Activated naive CD4-positive, alpha-beta T cell (primary cell): ENCODE measurements at regions not wholly inside any gene's neighbourhood (a gene's known extent, or its start where the extent isn't known, plus 50 kb on each side); places are given as distances from the start of the nearest gene placed in this dataset.
"Not testable (repeated sequence)": the region's sequence is repeated elsewhere in the genome, so short reads cannot be mapped to it uniquely, and the experiment has no call there.

Source experiments
- DNase-seq, 4 experiments: peaks; one replicate each; lab custom pipeline; 2025; lab: John Stamatoyannopoulos, UW

DNA sequence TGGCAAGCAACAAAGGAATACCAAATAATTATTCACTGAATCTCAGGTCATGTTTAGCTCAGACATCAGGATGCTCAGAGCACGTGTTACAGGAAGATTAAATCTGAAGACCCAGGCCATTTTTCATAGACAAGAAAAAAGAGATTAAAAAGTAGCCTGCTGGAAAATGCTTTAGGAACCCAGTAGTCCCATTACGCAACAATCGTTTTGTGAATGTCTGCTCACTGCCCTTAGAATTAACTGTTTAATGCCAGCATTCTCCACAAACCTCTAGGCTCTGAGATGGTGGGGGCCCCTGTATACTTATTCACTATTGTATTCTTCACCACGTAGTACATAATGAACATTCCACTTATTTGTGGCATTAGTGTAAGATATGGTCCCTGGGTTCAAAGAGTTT, 154.6 kb upstream of the NYAP2 start:
- DNase-seq: no peak

GRCh38 chr2:225236769-225237323, 162.7 kb upstream of the NYAP2 start:
- DNase-seq: no peak

GRCh38 chr2:225233234-225233633, 166.3 kb upstream of the NYAP2 start:
- no peak for DNase-seq

DNA sequence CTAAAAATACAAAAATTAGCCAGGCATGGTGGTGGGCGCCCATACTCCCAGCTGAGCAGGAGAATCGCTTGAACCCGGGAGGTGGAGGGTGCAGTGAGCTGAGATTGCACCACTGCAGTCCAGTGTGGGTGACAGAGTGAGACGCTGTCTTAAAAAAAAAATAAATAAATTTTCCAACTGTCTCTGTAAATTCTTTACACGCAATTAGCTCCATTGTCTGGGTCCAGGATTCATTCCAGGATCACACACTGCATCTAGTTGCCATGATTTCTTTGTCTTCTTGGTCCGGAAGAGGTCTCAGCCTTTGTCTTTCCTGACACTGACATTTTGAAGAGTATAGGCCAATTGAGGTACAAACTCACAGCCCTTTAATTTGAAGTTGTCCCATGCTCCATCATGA, 167.6 kb upstream of the NYAP2 start:
- no peak for DNase-seq

- not testable (repeated sequence) for DNase-seq
Measured at GRCh38 chr2:225229346-225229745, 170.2 kb upstream of the NYAP2 start.

DNA sequence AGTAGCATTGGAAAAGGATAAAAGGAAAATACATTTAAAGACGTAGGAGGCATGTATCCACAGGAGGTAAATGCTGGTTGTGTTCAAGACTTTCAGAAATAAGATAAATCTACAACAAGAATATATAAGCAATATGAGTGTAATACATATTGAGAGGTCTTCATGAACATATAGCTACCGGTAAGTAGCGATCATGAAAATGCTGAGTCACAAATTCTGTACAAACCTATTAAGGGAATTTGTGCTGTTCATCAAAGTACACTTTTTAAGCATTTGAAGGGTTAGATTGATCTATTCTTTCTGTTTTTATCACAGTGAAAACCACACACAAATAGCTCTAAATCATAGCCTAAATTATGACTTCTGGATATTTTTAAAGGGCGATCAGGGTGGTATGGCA, 173.1 kb upstream of the NYAP2 start:
- DNase-seq: no peak

DNA sequence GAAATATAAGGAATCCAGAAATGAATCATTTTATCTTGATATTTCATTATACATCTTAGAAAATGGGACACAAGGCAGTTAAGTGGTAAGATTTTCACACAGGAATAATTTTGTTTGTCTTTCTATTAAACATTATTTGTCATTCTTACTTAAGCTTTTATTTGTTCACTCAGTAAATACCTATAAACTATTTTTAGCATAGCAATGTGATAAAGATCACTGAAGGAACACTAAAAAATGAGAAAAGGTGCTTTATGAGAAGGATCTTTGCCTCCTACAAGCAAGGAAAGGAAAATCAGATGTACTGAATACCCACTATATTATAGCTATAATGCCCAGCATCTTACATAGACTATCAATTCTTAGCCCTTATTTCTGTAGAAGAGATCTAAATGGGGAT, 176.2 kb upstream of the NYAP2 start:
- no peak for DNase-seq

DNA sequence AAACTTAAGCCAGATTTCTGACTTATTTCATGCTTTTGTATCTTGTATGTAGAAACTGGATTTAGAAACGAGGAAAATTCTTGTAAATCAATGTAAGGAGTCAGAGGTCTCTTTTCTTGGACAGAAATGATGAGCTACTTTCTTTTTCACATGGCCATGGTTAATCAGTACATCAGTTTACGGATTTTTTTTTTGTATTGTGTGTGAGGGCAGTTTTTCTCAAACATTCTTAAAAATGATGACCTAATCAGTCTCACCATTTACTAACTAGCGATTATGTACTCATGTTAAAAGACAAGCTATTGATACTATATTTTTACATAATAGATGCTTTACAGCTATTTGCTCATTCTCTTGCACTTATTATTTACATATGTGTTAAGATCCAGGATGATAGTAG, 165.2 kb upstream of the DOCK10 start:
- DNase-seq: no peak

DNA sequence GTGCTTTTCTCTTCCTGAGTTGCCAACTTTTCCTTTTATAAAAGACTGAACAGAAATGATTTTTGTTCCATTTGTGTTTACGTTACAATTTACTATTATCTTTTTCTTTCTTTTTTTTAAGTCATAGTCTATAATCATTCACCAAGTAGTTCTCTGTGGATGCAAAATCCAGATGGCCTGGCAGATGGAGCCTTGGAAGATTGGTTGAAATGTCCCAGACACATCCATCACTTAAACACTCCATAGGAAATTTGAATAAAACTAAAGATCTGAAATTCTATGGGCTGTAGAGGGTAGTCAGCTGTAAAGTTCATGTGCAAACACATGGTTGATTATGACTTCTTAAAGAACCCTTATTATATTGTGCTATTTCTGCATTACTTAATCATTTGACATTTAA, 164.8 kb upstream of the DOCK10 start:
- no peak for DNase-seq

DNA sequence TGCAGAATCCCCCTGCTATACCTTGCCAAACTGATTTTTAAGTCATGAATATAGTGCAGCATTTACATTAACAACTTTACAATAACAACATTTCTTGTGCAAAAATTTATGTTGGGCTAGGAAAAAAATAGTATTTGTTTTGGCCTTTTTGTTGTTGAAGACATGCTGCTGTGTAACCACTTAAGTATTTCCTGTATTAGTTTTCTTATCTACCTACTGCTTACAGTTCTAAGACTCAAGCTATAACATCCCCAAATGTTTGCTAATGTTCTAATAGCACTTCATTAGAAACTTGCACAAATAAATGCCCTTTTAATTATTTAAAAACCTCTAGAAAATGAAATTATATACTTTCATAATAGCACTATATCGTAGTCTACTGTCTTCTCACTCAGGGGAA, 154.3 kb upstream of the DOCK10 start:
- no peak for DNase-seq

GRCh38 chr2:225192869-225193268, 150.6 kb upstream of the DOCK10 start:
- no peak for DNase-seq

DNA sequence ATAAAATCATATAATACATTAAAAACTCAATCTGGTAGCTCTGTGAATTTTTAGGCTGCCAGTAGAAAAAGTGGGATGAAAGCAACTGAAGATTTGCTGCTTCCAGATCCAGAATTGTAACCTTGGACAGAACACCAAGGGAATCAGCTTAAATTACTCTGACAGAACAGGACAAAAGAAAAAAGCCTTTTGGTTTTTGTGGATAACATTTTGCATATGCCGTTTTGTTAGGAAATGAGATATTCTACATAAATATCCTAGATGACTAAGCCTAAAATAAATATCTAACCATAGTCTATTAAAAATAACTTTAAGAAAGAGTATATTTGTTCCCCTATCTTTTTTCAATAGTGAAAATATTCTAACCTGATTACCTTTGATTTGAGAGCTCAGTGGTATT, 148.7 kb upstream of the DOCK10 start:
- no peak for DNase-seq

DNA sequence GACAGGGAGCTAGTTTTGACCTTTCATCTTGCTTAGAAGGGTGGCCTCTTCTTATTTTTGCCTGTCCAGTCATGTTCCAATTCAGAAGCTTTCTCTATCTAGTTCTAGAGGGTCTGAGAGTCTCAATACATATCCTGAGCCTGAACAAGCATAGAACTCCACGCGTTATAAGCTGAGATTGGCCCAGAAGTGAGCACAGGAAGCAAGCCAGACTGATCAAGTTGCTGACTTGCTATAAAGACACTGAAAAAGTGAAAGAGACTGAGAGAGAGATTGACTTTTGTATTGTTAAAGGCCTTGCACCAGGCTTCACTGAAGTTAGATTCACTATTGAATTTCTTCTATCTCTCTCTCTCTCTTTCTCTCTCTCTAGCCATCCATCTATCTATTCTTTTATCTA, 142.7 kb upstream of the DOCK10 start:
- DNase-seq: no peak

- DNase-seq: no peak
Measured at GRCh38 chr2:225182126-225182525, 139.9 kb upstream of the DOCK10 start.

- no peak for DNase-seq
Measured at GRCh38 chr2:225177098-225177497, 134.8 kb upstream of the DOCK10 start.

- DNase-seq: no peak
Measured at GRCh38 chr2:225173909-225174308, 131.6 kb upstream of the DOCK10 start.

GRCh38 chr2:225171350-225171749, 129.1 kb upstream of the DOCK10 start:
- no peak for DNase-seq

GRCh38 chr2:225170162-225170561, 127.9 kb upstream of the DOCK10 start:
- no peak for DNase-seq

GRCh38 chr2:225169396-225169795, 127.1 kb upstream of the DOCK10 start:
- no peak for DNase-seq

DNA sequence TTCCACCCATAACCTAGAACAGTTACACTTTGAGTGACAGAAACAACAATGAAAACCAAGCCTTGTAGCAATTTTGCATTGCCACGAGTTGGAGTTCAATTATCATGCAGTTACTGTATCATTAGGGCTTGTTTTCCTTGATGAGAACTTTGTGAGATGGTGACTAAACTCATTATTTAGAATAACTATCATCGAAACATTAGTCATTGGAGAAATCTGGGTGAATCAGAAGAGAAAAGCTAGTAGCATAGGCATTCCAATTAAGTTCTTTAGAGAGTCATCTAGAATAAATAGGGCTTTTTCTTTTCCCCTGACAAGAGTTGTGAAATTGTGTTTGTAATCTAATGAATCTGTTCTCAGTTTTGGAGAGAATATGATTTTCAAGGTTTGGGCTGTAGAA, 122.8 kb upstream of the DOCK10 start:
- no peak for DNase-seq

DNA sequence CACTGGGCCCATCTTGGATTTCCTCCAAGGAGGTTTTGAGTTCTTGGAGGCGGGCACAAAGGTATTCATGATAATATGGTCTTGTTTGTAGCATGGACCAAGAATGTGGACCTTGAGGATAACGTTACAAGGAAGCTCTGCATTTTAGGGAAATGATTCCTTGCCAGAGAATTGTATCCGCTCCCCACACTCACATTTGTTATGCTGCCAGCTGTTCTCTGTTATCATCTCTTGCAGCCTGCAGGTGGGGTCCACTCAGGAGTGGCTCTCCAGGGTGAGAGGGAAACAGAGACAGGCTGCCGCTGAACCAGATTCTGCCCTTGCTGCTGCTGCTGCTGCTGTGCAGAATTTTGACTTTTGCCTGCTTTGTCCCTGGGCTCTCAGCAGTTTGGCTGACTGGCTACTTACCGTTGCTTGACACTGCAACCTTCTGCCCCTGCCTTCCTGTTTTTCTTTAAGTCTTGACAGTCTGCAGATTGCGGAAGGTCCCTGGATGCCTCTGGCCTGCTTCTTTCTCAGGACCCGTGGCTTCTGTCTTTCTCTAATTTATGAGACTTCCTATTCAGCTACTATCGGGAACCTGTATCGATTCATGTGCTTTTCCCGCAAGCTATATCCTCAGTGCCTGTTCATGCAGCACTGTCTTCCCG, 122.3 kb upstream of the DOCK10 start:
- DNase-seq: no peak

DNA sequence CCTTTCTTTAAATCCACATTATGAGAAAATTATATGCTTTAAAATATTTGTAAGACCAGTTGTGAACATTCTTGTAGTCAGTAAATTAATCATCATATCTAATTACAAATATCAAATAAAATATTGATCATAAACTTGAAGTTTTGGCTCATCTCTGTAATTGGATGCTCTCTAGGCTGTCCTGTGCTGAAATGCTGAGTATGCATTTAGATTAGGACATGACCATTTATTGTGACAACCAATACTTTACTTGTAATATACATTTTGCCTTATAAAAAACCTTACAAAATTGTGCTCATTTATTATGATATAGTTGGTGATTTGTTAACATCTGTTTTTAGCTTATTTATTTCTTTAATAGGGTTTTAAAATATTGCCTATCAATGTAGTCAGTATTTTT, 116.1 kb upstream of the DOCK10 start:
- no peak for DNase-seq

DNA sequence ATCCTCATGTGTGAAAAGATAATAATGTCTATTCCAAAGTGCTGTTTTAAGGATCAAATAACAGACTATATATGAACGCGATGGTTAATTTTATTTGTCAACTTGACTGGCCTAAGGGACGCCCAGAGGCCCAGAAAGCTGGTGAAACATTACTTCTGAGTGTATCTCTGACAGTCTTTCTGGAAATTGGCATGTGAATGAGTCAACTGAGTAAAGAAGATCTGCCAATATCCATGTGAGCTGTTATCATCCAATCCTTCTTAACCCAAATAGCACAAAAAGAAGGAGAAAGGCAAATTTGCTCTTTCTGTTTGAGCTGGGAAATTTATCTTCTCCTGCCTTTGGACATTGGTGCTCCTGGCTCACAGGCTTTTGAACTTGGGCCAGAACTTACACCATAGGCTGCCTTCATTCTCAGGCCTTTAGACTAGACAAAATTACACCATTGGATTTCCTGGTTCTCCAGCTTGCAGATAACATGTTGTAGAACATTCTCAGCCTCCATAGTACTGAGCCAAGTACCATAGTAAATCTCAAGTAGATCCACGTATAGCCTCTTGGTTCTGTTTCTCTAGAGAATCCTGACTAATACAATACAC, 114.7 kb upstream of the DOCK10 start:
- no peak for DNase-seq

- no peak for DNase-seq
Measured at GRCh38 chr2:225140723-225141122, 98.5 kb upstream of the DOCK10 start.
